ENCODE measurements at regions not wholly inside any gene's neighbourhood (a gene's known extent, or its start where the extent isn't known, plus 50 kb on each side); places are given as distances from the start of the nearest gene placed in this dataset.

DNA sequence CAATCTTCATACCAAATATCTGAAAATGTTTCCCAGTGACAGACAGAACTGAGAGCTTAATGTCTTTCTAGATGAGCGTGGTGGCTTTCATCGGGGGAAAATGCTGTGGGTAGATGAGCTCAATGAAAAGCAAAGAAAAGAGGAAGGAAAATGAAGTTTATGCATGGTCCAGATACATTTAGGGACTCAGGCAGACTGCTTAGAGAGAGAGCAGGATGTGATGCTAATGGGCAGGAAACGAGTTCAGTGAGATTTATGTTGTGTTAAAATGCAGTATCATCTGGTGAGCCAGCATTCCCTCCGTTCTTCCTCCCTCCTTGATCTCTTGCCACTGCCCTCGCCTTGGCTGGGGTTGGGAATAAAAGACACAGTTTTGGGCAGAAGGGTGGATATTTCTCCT is 229.2 kb downstream of the GBA3 start:
- H3K27me3 ChIP-seq (ENCODE audit: control insufficient read depth, insufficient read depth, low read length), result no peaks in the 10 kb centered on the region
- in situ Hi-C loops (cut with MboI; ENCODE audit: low sequenced_read_pairs), result no loop called here
- H3K23ac ChIP-seq (ENCODE audit: low read depth, low read length), result no peak overlapping the region
- intact Hi-C loops (cut with micrococcal nuclease), result no loop called here
- H2AFZ ChIP-seq (replicated peaks; ENCODE audit: low read length, poor library complexity), result no peak overlapping the region
- no peaks in the 10 kb centered on the region for H4K20me1 ChIP-seq (ENCODE audit: insufficient read depth, low read length)
- H4K5ac ChIP-seq (ENCODE audit: low read depth, low read length), result no peak overlapping the region
- no peak overlapping the region for H2AK9ac ChIP-seq (replicated peaks; ENCODE audit: low read depth, low read length, poor library complexity)
- H2BK15ac ChIP-seq (ENCODE audit: low read depth, low read length), result no peak overlapping the region
- no peak for TF ChIP-seq MAFK (IDR thresholded peaks at IDR 0.05; ENCODE audit: low read depth, low read length)
- TF ChIP-seq RFX5 (IDR thresholded peaks at IDR 0.05; ENCODE audit: low read depth, low read length), result no peak
- TF ChIP-seq, protein P1, sequence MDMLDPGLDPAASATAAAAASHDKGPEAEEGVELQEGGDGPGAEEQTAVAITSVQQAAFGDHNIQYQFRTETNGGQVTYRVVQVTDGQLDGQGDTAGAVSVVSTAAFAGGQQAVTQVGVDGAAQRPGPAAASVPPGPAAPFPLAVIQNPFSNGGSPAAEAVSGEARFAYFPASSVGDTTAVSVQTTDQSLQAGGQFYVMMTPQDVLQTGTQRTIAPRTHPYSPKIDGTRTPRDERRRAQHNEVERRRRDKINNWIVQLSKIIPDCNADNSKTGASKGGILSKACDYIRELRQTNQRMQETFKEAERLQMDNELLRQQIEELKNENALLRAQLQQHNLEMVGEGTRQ (IDR thresholded peaks at IDR 0.05; ENCODE audit: low read depth, low read length), result no peak
- TF ChIP-seq CHD1 (IDR thresholded peaks at IDR 0.05; ENCODE audit: low read depth, low read length), result no peak
- TF ChIP-seq, protein P2, sequence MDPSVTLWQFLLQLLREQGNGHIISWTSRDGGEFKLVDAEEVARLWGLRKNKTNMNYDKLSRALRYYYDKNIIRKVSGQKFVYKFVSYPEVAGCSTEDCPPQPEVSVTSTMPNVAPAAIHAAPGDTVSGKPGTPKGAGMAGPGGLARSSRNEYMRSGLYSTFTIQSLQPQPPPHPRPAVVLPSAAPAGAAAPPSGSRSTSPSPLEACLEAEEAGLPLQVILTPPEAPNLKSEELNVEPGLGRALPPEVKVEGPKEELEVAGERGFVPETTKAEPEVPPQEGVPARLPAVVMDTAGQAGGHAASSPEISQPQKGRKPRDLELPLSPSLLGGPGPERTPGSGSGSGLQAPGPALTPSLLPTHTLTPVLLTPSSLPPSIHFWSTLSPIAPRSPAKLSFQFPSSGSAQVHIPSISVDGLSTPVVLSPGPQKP (IDR thresholded peaks at IDR 0.05; ENCODE audit: borderline replicate concordance, low read depth, low read length), result no peak
- TF ChIP-seq POLR2A (IDR thresholded peaks at IDR 0.05; ENCODE audit: low read depth, low read length), result no peak
- TF ChIP-seq FOS (IDR thresholded peaks at IDR 0.05; ENCODE audit: low read depth, low read length), result no peak
- no peak for TF ChIP-seq NFE2L2 (IDR thresholded peaks at IDR 0.05; ENCODE audit: low read depth, low read length)
- TF ChIP-seq RAD21 (IDR thresholded peaks at IDR 0.05; ENCODE audit: low read length), result no peak
- TF ChIP-seq MXI1 (IDR thresholded peaks at IDR 0.05; ENCODE audit: borderline replicate concordance, low read depth, low read length), result no peak
- TF ChIP-seq SMC3 (IDR thresholded peaks at IDR 0.05; ENCODE audit: low read depth, low read length), result no peak
- no peak overlapping the region for H2BK120ac ChIP-seq (ENCODE audit: low read depth, low read length)
- BruUV-seq (replicated peaks), result no TSS peak
- no peaks in the 10 kb centered on the region for H3K36me3 ChIP-seq (ENCODE audit: control insufficient read depth, insufficient read depth, low read length)
- no peak overlapping the region for H4K8ac ChIP-seq (ENCODE audit: low read depth in 2 of 2, low read length in 2 of 2)
- H2AK5ac ChIP-seq (ENCODE audit: low read depth, low read length), result no peak overlapping the region
- H4K91ac ChIP-seq (ENCODE audit: insufficient read depth, low read depth, low read length), result no peak overlapping the region
- no peaks in the 10 kb centered on the region for H3K9me1 ChIP-seq (ENCODE audit: insufficient read depth, low read length)
- H3K4ac ChIP-seq (ENCODE audit: low read depth, low read length), result no peak overlapping the region
- no peaks in the 10 kb centered on the region for H3K4me1 ChIP-seq (ENCODE audit: control insufficient read depth, insufficient read depth, low read length)
- no peaks in the 10 kb centered on the region for H3K79me1 ChIP-seq (ENCODE audit: low read depth in 1 of 2, low read length in 2 of 2)
- 15% methylated on average over 2 of the region's 5 CpGs; no CpG with 5 or more reads in 1 of the 2 experiments for WGBS, 2 experiments (ENCODE audit: extremely low coverage in 2 of 2, insufficient read length in 1 of 2)
- no peak overlapping the region for H3K9ac ChIP-seq (ENCODE audit: low read depth, low read length)
- CTCF ChIA-PET, result no interaction called here
- H3K4me2 ChIP-seq (ENCODE audit: low read depth, low read length), result no peak overlapping the region
- no peak for ATAC-seq (ENCODE audit: low read depth)
- H3K56ac ChIP-seq (ENCODE audit: extremely low read depth, insufficient read depth, low read length), result no peak overlapping the region
- no peak for DNase-seq
- H3K18ac ChIP-seq (ENCODE audit: low read depth, low read length), result no peak overlapping the region
- H3K4me3 ChIP-seq (ENCODE audit: insufficient read depth, low read depth, low read length), result no peak overlapping the region
- H3K14ac ChIP-seq (replicated peaks; ENCODE audit: low read depth, low read length), result no peak overlapping the region
- no peaks in the 10 kb centered on the region for H3K9me3 ChIP-seq (ENCODE audit: control insufficient read depth, insufficient read depth, low read length)
- dilution Hi-C loops (cut with HindIII; ENCODE audit: low sequenced_read_pairs, unreplicated experiment), result no loop called here
- H2BK5ac ChIP-seq (ENCODE audit: low read depth, low read length, poor library complexity, severe bottlenecking), result no peak overlapping the region
- no peak overlapping the region for H2BK20ac ChIP-seq (ENCODE audit: low read depth, low read length)
- no peak overlapping the region for H3K27ac ChIP-seq (ENCODE audit: insufficient read depth, low read length)
- POLR2A ChIA-PET (ENCODE audit: unreplicated experiment), result no interaction called here
